D721Med (cell line): ENCODE measurements at regions not wholly inside any gene's neighbourhood (a gene's known extent, or its start where the extent isn't known, plus 50 kb on each side); places are given as distances from the start of the nearest gene placed in this dataset.

Source experiments
- DNase-seq: peaks from one replicate; pipeline ENCODE4 v3.0.0; 2011; ENCODE audit warnings: low spot score; ENCODE audit not compliant: insufficient read length
- FAIRE-seq: peaks from 2 replicates; lab custom pipeline; 2011; peaks lifted over from hg19 to GRCh38; lab: Jason Lieb, UNC
- CTCF ChIP-seq: IDR thresholded peaks from 2 replicates; pipeline ENCODE4 v1.5.1; 2012; ENCODE audit warnings: mild to moderate bottlenecking, control low read depth; ENCODE audit not compliant: insufficient read depth; ENCODE audit errors: missing control alignments

DNA sequence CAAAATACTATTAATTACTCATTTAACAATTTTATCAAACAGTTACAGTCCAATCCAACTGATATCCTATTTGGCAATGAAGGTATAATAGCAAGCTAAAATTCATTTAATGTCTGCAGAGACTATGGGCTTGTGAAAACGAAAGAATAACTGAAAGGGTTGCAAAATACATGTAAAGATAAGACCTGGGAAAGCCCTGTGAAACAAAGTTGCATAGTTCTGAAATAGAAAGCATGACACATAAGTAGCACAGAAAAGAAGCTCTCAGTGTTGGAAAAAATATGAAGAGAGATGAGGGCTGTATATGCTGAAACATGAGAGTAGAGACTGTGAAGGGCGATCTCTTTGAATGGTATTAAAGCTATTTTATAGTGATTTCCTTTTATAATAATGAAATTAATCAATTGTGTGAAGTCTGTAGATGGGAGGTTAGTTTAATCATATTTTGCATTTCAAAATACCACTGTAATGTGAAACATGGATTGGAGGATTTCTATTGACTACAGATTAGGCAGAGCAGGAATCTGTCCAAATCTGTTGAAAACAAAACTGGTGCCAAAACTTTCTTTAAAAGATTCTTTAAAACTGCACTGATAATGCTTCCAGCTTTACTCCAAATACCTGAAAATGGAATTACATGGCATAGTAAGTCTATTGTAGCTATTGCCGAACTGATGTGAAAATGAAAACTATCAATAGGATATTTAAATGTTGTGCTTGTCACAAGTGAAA lies 1518.9 kb upstream of the B3GALT2 start:
- DNase-seq (no peak), FAIRE-seq (peak; percentile 11)
- TF ChIP-seq CTCF: no peak

GRCh38 chr1:194698908-194699318 lies 1512.5 kb upstream of the B3GALT2 start:
- no peak for FAIRE-seq
- no peak for TF ChIP-seq CTCF
- no peak for DNase-seq

DNA sequence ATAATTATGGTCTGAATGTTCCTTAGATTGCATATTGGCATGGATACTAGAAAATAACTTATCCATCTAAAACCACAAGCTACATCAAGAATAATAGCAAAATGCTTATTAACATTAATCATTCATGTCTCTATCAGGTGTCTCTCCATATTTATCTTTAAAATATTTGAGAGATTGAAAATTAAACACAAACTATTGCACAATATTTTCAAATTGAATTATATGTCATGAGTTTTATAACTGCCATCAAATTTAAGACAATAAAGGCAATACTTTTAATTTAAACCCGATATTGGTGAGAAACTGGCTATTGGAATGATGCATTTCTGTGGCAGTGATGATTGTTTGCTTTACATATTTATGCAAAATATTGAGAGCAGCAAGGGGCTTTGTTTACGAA lies 1506.8 kb upstream of the B3GALT2 start:
- no peak for TF ChIP-seq CTCF
- peak; percentile 76 for FAIRE-seq

DNA sequence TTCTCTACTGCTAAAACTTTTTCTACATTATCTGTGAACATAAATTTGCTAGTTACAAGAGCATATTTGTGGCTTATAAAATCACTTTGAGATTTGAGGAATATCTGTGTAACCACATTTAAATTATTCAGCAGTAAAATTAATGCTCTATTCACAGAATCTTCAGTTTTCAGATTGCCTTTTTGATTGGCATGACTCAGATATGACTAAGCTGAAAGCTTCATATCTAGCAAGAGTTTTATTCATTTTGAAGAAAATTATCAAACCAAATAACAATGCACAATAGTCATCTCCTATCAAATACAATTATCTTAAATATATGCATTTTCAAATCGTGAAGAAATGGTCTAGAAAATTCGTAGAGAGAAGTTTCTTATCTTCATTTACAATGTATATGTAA lies 1498.2 kb upstream of the B3GALT2 start:
- peak; percentile 48 for FAIRE-seq
- no peak for TF ChIP-seq CTCF
- DNase-seq: no peak

More for the DNA sequence above, 1506.8 kb upstream of the B3GALT2 start:
- no peak for DNase-seq

- no peak for DNase-seq
These were observed 1471.7 kb upstream of the B3GALT2 start for GRCh38 chr1:194658090-194658439.

DNA sequence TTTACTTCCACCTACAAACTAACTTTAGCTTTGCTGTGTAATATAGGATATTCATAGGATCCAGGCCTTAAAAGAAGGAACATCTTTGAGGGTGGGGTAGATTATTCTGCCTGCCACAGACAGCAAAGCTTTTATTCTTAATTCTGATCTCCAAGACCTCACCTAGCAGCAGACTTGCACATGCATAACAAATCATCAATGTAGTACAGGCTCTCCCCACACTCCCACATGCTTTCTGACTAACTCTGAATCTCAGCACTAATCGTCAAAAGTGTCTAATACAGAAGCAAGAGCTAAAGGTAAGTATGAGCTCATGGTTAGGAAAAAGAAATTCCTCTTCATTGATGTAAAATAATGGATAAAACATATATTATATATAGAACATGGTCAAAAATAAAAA lies 1468.5 kb upstream of the B3GALT2 start:
- FAIRE-seq (no peak), DNase-seq (no peak)
- no peak for TF ChIP-seq CTCF

More at GRCh38 chr1:194658090-194658439, 1471.7 kb upstream of the B3GALT2 start:
- FAIRE-seq: peak; percentile 81
- TF ChIP-seq CTCF: no peak

DNA sequence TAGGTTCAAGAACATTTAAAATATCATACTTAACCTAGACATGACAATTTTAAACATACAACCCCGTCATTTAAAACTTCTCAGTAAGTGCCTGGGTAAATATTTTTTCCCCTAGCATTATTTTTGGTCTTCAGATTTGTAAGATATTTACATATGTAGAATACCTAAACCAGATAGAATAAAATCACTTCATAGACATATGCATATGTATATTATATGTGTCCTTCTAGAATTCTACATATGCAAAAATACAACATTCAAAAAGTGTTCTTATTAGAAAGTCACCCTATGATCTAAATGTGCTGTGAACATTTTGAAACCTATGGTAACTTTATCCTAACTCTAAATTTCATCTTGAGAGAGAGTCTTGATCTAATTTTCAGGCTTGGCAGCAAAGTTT lies 1467.0 kb upstream of the B3GALT2 start:
- DNase-seq (no peak), FAIRE-seq (no peak)
- TF ChIP-seq CTCF: no peak
